HCT116 (cell line): ENCODE measurements at regions not wholly inside any gene's neighbourhood (a gene's known extent, or its start where the extent isn't known, plus 50 kb on each side); places are given as distances from the start of the nearest gene placed in this dataset.
A peak's percentile ranks its signal among the peaks of the same experiment; 100 is the strongest.

Experiments used
- ATAC-seq: fragments of 200-7000 bp; cut with Tn5 transposase; 2 replicates; pipeline ENCODE4 v1.9.1; 2020; ENCODE audit warnings: mild to moderate bottlenecking, moderate library complexity
- BruUV-seq: library from RNA; stranded (reverse); fragments of 400-500 nt; replicated peaks from 2 replicates; lab custom pipeline; 2021; lab: Mats Ljungman, UMichigan
- CTCF ChIA-PET: fragments of 300-600 bp; sonication (Branson Sonifier 250); formaldehyde crosslinking; loops from one replicate; lab custom pipeline; 2021; ENCODE audit warnings: antibody characterized with exemption; lab: Charles Lee
- POLR2A ChIA-PET: fragments of 300-600, 350-600 bp; sonication (Branson Sonifier 250); formaldehyde crosslinking; loops from one replicate; lab custom pipeline; 2021; ENCODE audit warnings: antibody characterized with exemption; lab: Charles Lee
- RAD21 ChIA-PET, 2 experiments: fragments of 300-600 bp; sonication (Branson Sonifier 250); formaldehyde crosslinking; loops; one replicate each; lab custom pipeline; 2023; ENCODE audit warnings: low total read pairs in 2 of 2; ENCODE audit not compliant: uncharacterized antibody in 2 of 2, unreplicated experiment in 2 of 2, low non-redundant PET in 1 of 2; lab: Charles Lee
- DNase-seq: peaks from one replicate; pipeline ENCODE4 v3.0.0-alpha.2; 2010; ENCODE audit warnings: low read depth, low spot score
- H2AFZ ChIP-seq: fragments of 200-600 bp; shearing (Covaris generic), sonication (generic); 2 replicates; pipeline ENCODE4 v1.6.1; 2017; ENCODE audit warnings: low read depth, mixed run types, mixed read lengths, antibody characterized with exemption, low read length; ENCODE audit not compliant: poor library complexity, severe bottlenecking
- H3K27ac ChIP-seq: 2 replicates; pipeline ENCODE4 v1.5.1; 2012; ENCODE audit warnings: low read depth, low read length
- H3K27me3 ChIP-seq: fragments of 200-600 bp; sonication (generic); 2 replicates; pipeline ENCODE4 v1.6.1; 2016; ENCODE audit warnings: mixed run types, low read length, mixed read lengths; ENCODE audit not compliant: insufficient read depth
- H3K36me3 ChIP-seq, 2 experiments: fragments of 200-500 bp in 1 of 2; fragments of 200-600 bp in 1 of 2; sonication (Bioruptor generic) in 1 of 2; sonication (generic) in 1 of 2; 2 replicates each; pipeline versions ENCODE4 v1.5.1 to v1.6.1; 2014 to 2016; ENCODE audit warnings: low read length in 2 of 2, inconsistent platforms in 1 of 2, mixed read lengths in 1 of 2, mixed run types in 1 of 2; ENCODE audit not compliant: insufficient read depth in 2 of 2, control insufficient read depth in 1 of 2
- H3K4me1 ChIP-seq, 2 experiments: fragments of 200-600 bp in 1 of 2; sonication (generic) in 1 of 2; 2 replicates each; pipeline versions ENCODE4 v1.5.1 to v1.6.1; 2012 to 2017; ENCODE audit warnings: low read length in 2 of 2, inconsistent platforms in 1 of 2, mild to moderate bottlenecking in 1 of 2, mixed read lengths in 1 of 2, mixed run types in 1 of 2, moderate library complexity in 1 of 2; ENCODE audit not compliant: insufficient read depth in 2 of 2, control insufficient read depth in 1 of 2
- H3K4me2 ChIP-seq: fragments of 200-600 bp; sonication (generic); 2 replicates; pipeline ENCODE4 v1.6.1; 2017; ENCODE audit warnings: mixed run types, low read length, mixed read lengths
- H3K4me3 ChIP-seq, 2 experiments: fragments of 200-600 bp in 1 of 2; sonication (generic) in 1 of 2; replicated peaks in 1 of 2; 2 replicates each; pipeline ENCODE4 v1.5.1; 2011 to 2016; ENCODE audit warnings: low read length in 2 of 2, control low read depth in 1 of 2, low read depth in 1 of 2, mild to moderate bottlenecking in 1 of 2, mixed read lengths in 1 of 2, mixed run types in 1 of 2
- H3K79me2 ChIP-seq: fragments of 200-600 bp; sonication (generic); 2 replicates; pipeline ENCODE4 v1.6.1; 2017; ENCODE audit warnings: mild to moderate bottlenecking, mixed run types, low read length, moderate library complexity, mixed read lengths; ENCODE audit not compliant: insufficient read depth
- H3K9ac ChIP-seq: fragments of 200-600 bp; sonication (generic); 2 replicates; pipeline ENCODE4 v1.6.1; 2016; ENCODE audit warnings: low read length, mixed read lengths
- H3K9me2 ChIP-seq: fragments of 200-600 bp; sonication (generic), shearing (Covaris generic); 2 replicates; pipeline ENCODE4 v1.6.1; 2017; ENCODE audit warnings: mixed run types, mild to moderate bottlenecking, moderate library complexity; ENCODE audit not compliant: insufficient read depth
- H3K9me3 ChIP-seq, 2 experiments: fragments of 200-500 bp in 1 of 2; fragments of 200-600 bp in 1 of 2; sonication (Bioruptor generic) in 1 of 2; sonication (generic) in 1 of 2; 2 replicates each; pipeline ENCODE4 v1.6.1; 2014 to 2017; ENCODE audit warnings: low read length in 2 of 2, mixed read lengths in 2 of 2, inconsistent platforms in 1 of 2, low read depth in 1 of 2, mild to moderate bottlenecking in 1 of 2, mixed run types in 1 of 2, moderate library complexity in 1 of 2; ENCODE audit not compliant: control insufficient read depth in 1 of 2, insufficient read depth in 1 of 2
- H4K20me1 ChIP-seq: fragments of 200-600 bp; sonication (generic), shearing (Covaris generic); 2 replicates; pipeline ENCODE4 v1.6.1; 2017; ENCODE audit warnings: mixed run types, mild to moderate bottlenecking, moderate library complexity; ENCODE audit not compliant: insufficient read depth
- CBX3 ChIP-seq: IDR thresholded peaks from 2 replicates; pipeline ENCODE4 v1.6.1; 2012; ENCODE audit warnings: low read depth
- EGR1 ChIP-seq: IDR thresholded peaks from 2 replicates; pipeline ENCODE4 v1.6.1; 2012; ENCODE audit warnings: low read depth
- ELF1 ChIP-seq: IDR thresholded peaks from 2 replicates; pipeline ENCODE4 v1.6.1; 2012; ENCODE audit warnings: low read depth, borderline replicate concordance
- EZH2 ChIP-seq: fragments of 200-600 bp; sonication (generic); IDR thresholded peaks from 2 replicates; pipeline ENCODE4 v1.6.1; 2017; ENCODE audit warnings: antibody characterized with exemption, mixed run types
- EZH2phosphoT487 ChIP-seq: fragments of 200-600 bp; IDR thresholded peaks from 2 replicates; pipeline ENCODE4 v1.6.1; 2018; ENCODE audit warnings: antibody characterized with exemption, borderline replicate concordance
- POLR2AphosphoS5 ChIP-seq: IDR thresholded peaks from 2 replicates; pipeline ENCODE4 v1.6.1; 2011; ENCODE audit warnings: mild to moderate bottlenecking, low read depth, low read length, moderate library complexity
- TCF7L2 ChIP-seq: IDR thresholded peaks from 2 replicates; pipeline ENCODE4 v1.7.0; 2011; ENCODE audit warnings: borderline replicate concordance, inconsistent platforms; ENCODE audit not compliant: insufficient read depth, insufficient read length; ENCODE audit errors: extremely low read depth
- intact Hi-C: fragments of 100-400 bp; cut with micrococcal nuclease; formaldehyde crosslinking; loops from 2 replicates; pipeline ENCODE4 v1.10.0; 2022

DNA sequence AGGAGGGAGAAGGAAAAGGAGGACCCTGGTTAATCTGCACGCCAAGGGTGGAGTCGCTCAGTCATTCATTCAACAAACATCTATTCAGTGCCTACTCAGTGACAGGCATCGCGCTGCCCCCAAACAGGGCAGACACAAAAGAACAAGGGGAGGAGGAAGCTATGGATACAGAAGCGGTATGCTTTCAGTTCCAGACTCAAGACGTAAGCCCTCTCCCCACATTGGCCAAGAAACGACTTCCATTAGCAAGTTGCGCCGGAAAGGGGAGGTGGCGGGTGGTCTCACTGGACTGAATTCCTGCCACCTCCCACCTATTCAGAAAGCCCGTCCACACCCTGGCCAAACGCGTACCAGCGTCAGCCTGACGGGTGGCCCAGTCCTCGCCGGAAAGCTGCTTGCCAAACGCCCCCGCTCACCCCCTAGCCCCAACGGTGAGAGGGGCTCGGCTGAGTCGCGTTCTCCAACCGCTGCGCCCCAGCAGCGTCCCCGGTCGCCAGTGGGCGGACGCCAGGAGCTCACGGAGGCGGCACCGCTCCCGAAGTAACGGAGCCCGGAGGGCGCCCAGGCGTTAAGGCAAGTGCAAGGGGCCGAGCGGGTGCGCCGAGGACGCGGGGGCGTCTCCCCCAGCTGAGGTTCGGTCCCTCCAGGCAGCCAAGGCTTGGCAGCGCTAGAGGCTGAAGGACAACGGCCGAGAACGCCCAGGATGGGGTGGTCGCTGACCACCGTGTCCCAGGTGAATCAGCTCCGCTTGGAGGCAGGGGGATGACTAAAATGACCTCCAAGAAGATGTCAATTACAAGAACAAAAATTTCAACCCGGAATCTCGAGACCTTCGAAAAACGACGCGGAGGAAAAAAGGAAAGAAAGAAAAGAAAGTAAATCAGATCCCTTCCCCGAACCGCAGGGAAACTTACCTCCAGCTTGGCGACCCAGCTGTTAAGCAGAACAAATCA, 470.7 kb downstream of the SOX9 start:
- Histone ChIP-seq H3K4me3 (peak overlapping the region; percentile 81 to 87), H3K4me2 (peak overlapping the region; percentile 89), H3K27ac (peak overlapping the region; percentile 69), H3K4me1 (peaks cover 39 to 72% of the 10 kb centered on the region in 2 experiments), H3K9ac (peak overlapping the region; percentile 79), H3K9me3 (no peaks in the 10 kb centered on the region), H3K9me2 (no peaks in the 10 kb centered on the region), H3K36me3 (no peaks in the 10 kb centered on the region), H4K20me1 (peaks cover 4% of the 10 kb centered on the region; the same call in 1 of the 2 replicates), H2AFZ (no peak overlapping the region), H3K79me2 (peaks cover 59% of the 10 kb centered on the region), H3K27me3 (no peaks in the 10 kb centered on the region)
- peak; percentile 14 for ATAC-seq
- CTCF ChIA-PET: interaction anchor here (0.7 to 3.4 kb wide), 5 partner anchors 11 to 134 kb away, joined by 3 to 28 read pairs (median 3); no protein-coding TSS in a partner anchor
- POLR2A ChIA-PET: interaction anchor here (0.6 to 2.9 kb wide), 27 partner anchors 11 to 641 kb away, joined by 3 to 77 read pairs (median 4); a partner anchor contains a TSS
- DNase-seq: no peak
- RAD21 ChIA-PET: interaction anchor here (1.0 to 1.3 kb wide), 2 partner anchors 35 kb away, joined by 3 read pairs; no protein-coding TSS in a partner anchor
- TSS peak; percentile 68 for BruUV-seq
- TF ChIP-seq EZH2phosphoT487: no peak
- no peak; the same call in 1 of the 2 replicates for TF ChIP-seq CBX3
- peak; percentile 17; the same call in 1 of the 2 replicates for TF ChIP-seq POLR2AphosphoS5
- TF ChIP-seq EZH2: no peak
- TF ChIP-seq TCF7L2: no peak
- TF ChIP-seq ELF1: no peak
- TF ChIP-seq EGR1: peak; percentile 92
- intact Hi-C loops: loop anchor here (1.0 to 5.0 kb wide), 3 partner anchors 91 to 701 kb away; no protein-coding TSS in a partner anchor
